ENCODE measurements at regions not wholly inside any gene's neighbourhood (a gene's known extent, or its start where the extent isn't known, plus 50 kb on each side); places are given as distances from the start of the nearest gene placed in this dataset.

DNA sequence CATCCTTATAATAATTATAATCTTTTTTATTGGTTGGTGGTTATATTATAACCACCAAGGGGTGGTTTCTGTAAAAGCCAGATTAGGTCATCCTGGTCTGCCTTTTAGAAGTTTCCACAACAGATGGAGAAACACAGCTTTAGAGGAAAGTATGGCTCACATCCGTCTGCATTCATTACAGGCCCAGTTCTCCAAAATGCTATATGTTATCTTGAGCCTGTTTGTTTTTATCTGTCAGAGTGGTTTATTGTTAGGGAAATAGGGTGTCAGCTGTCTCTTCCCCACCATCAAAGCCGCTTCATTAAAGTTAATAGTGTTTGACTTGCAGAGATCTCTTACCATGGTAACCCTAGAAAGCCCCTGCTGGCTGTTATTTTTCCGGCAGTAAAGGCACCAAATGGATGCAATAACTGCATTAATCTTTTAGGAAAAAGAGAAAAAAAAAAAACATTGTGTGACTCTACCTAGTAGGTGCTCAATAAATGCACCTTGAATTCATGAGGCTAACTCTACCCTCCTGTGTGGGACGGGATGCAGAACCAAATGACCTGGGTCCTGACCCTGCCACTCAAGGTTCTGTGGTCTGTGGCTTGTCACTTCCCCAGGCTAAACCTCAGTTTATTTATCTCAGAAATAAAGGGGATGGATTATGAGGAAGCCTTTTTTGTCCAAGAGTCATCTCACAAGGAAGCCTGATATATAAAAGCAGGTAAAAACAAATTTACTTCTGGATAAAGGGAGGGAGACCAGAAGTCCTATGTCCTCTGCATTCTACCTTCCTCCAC lies 118.3 kb downstream of the WT1 start:
- WGBS = 81% methylated on average over 4 of the region's 4 CpGs
- TF ChIP-seq, protein P1, sequence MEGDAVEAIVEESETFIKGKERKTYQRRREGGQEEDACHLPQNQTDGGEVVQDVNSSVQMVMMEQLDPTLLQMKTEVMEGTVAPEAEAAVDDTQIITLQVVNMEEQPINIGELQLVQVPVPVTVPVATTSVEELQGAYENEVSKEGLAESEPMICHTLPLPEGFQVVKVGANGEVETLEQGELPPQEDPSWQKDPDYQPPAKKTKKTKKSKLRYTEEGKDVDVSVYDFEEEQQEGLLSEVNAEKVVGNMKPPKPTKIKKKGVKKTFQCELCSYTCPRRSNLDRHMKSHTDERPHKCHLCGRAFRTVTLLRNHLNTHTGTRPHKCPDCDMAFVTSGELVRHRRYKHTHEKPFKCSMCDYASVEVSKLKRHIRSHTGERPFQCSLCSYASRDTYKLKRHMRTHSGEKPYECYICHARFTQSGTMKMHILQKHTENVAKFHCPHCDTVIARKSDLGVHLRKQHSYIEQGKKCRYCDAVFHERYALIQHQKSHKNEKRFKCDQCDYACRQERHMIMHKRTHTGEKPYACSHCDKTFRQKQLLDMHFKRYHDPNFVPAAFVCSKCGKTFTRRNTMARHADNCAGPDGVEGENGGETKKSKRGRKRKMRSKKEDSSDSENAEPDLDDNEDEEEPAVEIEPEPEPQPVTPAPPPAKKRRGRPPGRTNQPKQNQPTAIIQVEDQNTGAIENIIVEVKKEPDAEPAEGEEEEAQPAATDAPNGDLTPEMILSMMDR (IDR thresholded peaks at IDR 0.05; ENCODE audit: low read depth, low read length, missing input control) = no peak
- TF ChIP-seq RXRA (IDR thresholded peaks at IDR 0.05) (no peak), NR2F2 (IDR thresholded peaks at IDR 0.05) (no peak), SP1 (IDR thresholded peaks at IDR 0.05) (no peak), GABPA (IDR thresholded peaks at IDR 0.05 in 1 of 2, conservative IDR thresholded peaks at IDR 0.05 in 1 of 2) (no peak), YY1 (IDR thresholded peaks at IDR 0.05) (no peak), JUND (IDR thresholded peaks at IDR 0.05) (no peak), HNF4A (conservative IDR thresholded peaks at IDR 0.05) (no peak), RAD21 (IDR thresholded peaks at IDR 0.05) (no peak), HNF4G (IDR thresholded peaks at IDR 0.05) (no peak), TAF1 (conservative IDR thresholded peaks at IDR 0.05) (no peak), FOXA1 (IDR thresholded peaks at IDR 0.05) (no peak), EGR1 (IDR thresholded peaks at IDR 0.05; ENCODE audit: low read depth in 2 of 2) (no peak), FOXA2 (IDR thresholded peaks at IDR 0.05) (no peak)
- TF ChIP-seq, protein P2, sequence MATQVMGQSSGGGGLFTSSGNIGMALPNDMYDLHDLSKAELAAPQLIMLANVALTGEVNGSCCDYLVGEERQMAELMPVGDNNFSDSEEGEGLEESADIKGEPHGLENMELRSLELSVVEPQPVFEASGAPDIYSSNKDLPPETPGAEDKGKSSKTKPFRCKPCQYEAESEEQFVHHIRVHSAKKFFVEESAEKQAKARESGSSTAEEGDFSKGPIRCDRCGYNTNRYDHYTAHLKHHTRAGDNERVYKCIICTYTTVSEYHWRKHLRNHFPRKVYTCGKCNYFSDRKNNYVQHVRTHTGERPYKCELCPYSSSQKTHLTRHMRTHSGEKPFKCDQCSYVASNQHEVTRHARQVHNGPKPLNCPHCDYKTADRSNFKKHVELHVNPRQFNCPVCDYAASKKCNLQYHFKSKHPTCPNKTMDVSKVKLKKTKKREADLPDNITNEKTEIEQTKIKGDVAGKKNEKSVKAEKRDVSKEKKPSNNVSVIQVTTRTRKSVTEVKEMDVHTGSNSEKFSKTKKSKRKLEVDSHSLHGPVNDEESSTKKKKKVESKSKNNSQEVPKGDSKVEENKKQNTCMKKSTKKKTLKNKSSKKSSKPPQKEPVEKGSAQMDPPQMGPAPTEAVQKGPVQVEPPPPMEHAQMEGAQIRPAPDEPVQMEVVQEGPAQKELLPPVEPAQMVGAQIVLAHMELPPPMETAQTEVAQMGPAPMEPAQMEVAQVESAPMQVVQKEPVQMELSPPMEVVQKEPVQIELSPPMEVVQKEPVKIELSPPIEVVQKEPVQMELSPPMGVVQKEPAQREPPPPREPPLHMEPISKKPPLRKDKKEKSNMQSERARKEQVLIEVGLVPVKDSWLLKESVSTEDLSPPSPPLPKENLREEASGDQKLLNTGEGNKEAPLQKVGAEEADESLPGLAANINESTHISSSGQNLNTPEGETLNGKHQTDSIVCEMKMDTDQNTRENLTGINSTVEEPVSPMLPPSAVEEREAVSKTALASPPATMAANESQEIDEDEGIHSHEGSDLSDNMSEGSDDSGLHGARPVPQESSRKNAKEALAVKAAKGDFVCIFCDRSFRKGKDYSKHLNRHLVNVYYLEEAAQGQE (IDR thresholded peaks at IDR 0.05) = no peak
- TF ChIP-seq, protein P3, sequence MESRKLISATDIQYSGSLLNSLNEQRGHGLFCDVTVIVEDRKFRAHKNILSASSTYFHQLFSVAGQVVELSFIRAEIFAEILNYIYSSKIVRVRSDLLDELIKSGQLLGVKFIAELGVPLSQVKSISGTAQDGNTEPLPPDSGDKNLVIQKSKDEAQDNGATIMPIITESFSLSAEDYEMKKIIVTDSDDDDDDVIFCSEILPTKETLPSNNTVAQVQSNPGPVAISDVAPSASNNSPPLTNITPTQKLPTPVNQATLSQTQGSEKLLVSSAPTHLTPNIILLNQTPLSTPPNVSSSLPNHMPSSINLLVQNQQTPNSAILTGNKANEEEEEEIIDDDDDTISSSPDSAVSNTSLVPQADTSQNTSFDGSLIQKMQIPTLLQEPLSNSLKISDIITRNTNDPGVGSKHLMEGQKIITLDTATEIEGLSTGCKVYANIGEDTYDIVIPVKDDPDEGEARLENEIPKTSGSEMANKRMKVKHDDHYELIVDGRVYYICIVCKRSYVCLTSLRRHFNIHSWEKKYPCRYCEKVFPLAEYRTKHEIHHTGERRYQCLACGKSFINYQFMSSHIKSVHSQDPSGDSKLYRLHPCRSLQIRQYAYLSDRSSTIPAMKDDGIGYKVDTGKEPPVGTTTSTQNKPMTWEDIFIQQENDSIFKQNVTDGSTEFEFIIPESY (IDR thresholded peaks at IDR 0.05) = no peak
- TF ChIP-seq, protein P4, sequence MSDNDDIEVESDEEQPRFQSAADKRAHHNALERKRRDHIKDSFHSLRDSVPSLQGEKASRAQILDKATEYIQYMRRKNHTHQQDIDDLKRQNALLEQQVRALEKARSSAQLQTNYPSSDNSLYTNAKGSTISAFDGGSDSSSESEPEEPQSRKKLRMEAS (IDR thresholded peaks at IDR 0.05) = no peak
- TF ChIP-seq, protein P5, sequence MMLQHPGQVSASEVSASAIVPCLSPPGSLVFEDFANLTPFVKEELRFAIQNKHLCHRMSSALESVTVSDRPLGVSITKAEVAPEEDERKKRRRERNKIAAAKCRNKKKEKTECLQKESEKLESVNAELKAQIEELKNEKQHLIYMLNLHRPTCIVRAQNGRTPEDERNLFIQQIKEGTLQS (IDR thresholded peaks at IDR 0.05) = no peak
- no peak overlapping the region for H3K4me3 ChIP-seq (ENCODE audit: low read depth in 1 of 3, low read length in 3 of 3)
- H3K4me1 ChIP-seq (ENCODE audit: control insufficient read depth in 4 of 4, insufficient read depth in 4 of 4, low read length in 3 of 4) = peaks cover 0 to 2% (median 0%) of the 10 kb centered on the region in 4 donors
- H3K27me3 ChIP-seq (ENCODE audit: control insufficient read depth in 4 of 4, insufficient read depth in 4 of 4, low read length in 3 of 4) = no peaks in the 10 kb centered on the region
- no peaks in the 10 kb centered on the region for H3K9me3 ChIP-seq (ENCODE audit: control insufficient read depth in 4 of 4, low read length in 3 of 4)
- DNase-seq (ENCODE audit: low spot score) = no peak
- H3K36me3 ChIP-seq (ENCODE audit: control insufficient read depth in 4 of 4, insufficient read depth in 3 of 4, low read depth in 1 of 4, low read length in 3 of 4) = no peaks in the 10 kb centered on the region
- no peak overlapping the region for H3K27ac ChIP-seq (ENCODE audit: low read depth in 1 of 2, low read length in 2 of 2)
- H3K9ac ChIP-seq (ENCODE audit: low read depth in 1 of 2, low read length in 2 of 2) = no peak overlapping the region

Data from liver (tissue), 8 donors.